Skeletal muscle cell (primary cell): ENCODE measurements at regions not wholly inside any gene's neighbourhood (a gene's known extent, or its start where the extent isn't known, plus 50 kb on each side); places are given as distances from the start of the nearest gene placed in this dataset.

ENCODE experiments used
- DNase-seq: peaks from one replicate; pipeline ENCODE4 v3.0.0-alpha.2; 2010; ENCODE audit warnings: low read depth
- H3K4me3 ChIP-seq: 2 replicates; pipeline ENCODE4 v1.5.1; 2011; ENCODE audit warnings: low read depth, mild to moderate bottlenecking, control low read depth, low read length, moderate library complexity

DNA sequence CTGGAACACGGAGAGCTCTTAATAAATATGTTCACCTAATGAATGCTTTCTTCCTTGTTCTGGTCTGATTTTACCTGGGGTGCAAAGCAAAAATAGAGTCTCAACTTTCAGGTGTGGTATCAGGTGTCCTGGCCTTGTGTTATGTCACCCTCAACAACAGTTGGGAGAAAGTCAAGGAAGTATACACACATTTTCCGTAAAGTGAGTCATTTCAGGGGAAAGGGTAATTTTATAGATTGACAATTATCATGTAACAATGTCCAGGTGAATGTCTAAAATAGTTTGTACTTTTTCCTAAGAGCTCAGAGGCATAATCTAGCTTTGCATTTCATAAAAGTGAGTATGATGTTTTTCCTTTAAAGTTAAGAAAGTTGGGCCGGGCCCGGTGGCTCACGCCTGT lies 287.4 kb downstream of the SKIDA1 start:
- no peak for DNase-seq
- no peak overlapping the region for H3K4me3 ChIP-seq

DNA sequence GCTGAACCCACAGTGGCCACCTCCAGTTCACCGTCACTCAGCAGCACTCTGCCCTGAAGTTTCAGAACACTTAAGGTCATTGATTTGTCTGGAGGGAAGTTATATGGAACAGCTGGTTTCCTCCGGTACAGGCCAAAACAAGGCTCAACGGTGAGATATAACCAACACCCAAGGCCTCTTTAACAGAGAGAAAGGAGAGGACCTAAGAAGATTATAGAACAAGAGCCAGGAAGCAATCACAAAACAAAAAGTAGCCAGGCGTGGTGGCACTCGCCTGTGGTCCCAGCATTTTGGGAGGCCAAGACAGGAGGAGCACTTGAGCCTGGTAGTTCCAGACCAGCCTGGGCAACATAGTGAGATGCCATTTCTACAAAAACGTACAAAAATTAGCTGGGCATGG lies 290.7 kb downstream of the SKIDA1 start:
- DNase-seq: no peak
- H3K4me3 ChIP-seq: no peak overlapping the region

- H3K4me3 ChIP-seq: no peak overlapping the region
- DNase-seq: no peak
These were observed 295.3 kb downstream of the SKIDA1 start for GRCh38 chr10:21230219-21230618.

DNA sequence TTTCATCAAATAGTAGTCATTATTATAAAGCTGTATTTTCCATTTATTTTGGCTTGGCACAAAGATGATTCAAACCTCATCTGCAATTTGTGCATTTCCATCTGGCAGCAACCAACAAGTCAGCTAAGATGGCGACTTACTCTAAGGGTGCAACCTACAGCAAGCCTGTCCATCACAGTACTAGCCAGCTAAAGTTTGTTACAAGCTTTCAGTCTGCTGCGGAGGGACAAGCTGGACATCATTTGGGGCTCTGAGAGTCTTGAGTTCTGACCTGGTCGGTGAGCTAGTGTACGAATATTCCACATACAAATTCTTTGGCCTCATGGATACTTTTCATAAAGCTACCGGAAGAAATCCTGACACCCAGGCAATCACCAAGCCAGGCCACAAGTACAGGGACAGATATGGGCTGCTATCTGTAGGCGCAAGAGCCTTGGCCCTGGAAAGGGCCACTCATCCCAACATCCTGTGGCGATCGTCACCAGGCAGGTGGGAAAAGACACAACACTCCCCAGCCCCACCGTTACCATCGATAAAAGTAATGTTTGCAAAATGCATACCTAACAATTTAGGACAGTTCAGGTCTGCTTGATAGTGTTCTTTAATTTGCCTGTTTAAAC lies 307.6 kb downstream of the SKIDA1 start:
- no peak for DNase-seq
- no peak overlapping the region for H3K4me3 ChIP-seq

- no peak overlapping the region for H3K4me3 ChIP-seq
- no peak for DNase-seq
These were observed 308.4 kb downstream of the SKIDA1 start for GRCh38 chr10:21217107-21217506.

- DNase-seq: no peak
- no peak overlapping the region for H3K4me3 ChIP-seq
These were observed 311.2 kb downstream of the SKIDA1 start for GRCh38 chr10:21214329-21214728.

- DNase-seq: no peak
- H3K4me3 ChIP-seq: no peak overlapping the region
These were observed 312.1 kb downstream of the SKIDA1 start for GRCh38 chr10:21213381-21213780.

DNA sequence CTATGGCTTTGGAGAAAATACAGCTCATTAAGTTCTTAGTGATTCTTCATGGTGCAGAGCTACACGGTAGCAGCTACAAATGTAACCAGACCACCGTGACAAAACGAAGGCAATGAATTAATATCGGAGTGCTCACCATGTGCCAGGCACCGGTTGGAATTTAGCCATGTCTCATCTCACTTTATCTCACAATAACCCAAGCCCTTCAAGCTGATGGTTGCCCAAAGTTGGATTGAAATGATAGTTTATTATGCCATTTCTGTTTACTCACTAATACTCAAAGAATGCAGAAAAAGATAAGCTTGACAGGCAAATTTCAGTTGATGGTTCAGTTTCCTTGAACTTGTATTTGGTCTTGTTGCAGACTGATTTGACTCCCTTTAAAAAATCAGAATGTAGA lies 312.6 kb downstream of the SKIDA1 start:
- DNase-seq: no peak
- no peak overlapping the region for H3K4me3 ChIP-seq

- no peak overlapping the region for H3K4me3 ChIP-seq
- DNase-seq: no peak
These were observed 313.1 kb downstream of the SKIDA1 start for GRCh38 chr10:21212348-21212747.

DNA sequence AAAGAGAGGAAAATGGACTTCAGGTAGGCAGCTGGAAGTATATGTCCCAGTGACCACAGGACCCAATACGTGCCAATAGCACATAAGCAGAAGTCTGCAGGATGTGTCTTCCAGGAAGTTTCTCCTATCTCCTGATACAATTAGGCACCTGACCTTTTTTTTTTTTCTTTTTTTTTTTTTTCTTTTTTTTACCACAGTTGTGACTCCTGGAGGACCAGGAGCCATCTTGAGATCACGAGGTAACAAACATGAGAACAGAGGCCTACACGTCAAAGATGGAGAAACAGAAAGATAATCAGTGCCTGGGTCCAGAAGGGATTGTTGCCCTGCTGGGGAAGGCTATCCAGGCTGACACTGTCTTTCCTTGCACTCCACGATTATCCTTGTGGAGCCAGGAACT lies 312.4 kb upstream of the NEBL start:
- DNase-seq: no peak
- H3K4me3 ChIP-seq: no peak overlapping the region

GRCh38 chr10:21208666-21209316 lies 311.7 kb upstream of the NEBL start:
- no peak overlapping the region for H3K4me3 ChIP-seq
- DNase-seq: no peak

- DNase-seq: no peak
- no peak overlapping the region for H3K4me3 ChIP-seq
These were observed 310.9 kb upstream of the NEBL start for GRCh38 chr10:21207852-21208646.

DNA sequence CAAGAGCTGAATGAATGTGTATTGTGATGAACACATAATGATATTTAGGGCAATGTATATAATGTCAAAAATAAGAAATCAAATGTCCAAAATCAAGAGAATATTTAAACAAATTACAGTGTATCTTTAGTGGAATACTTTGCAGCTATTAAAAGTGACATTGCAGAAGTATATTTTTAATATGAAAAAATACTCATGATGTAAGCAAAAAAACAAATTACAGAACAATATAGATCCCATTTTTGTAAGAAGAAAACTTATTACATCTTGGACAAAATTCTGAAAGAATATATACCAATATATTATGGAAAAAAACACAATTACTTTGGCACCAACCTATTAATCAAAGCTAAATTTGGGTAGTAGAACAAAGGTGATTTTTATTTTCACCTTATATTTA lies 308.2 kb upstream of the NEBL start:
- no peak for DNase-seq
- H3K4me3 ChIP-seq: no peak overlapping the region

GRCh38 chr10:21203473-21204107 lies 306.5 kb upstream of the NEBL start:
- no peak for DNase-seq
- no peak overlapping the region for H3K4me3 ChIP-seq

DNA sequence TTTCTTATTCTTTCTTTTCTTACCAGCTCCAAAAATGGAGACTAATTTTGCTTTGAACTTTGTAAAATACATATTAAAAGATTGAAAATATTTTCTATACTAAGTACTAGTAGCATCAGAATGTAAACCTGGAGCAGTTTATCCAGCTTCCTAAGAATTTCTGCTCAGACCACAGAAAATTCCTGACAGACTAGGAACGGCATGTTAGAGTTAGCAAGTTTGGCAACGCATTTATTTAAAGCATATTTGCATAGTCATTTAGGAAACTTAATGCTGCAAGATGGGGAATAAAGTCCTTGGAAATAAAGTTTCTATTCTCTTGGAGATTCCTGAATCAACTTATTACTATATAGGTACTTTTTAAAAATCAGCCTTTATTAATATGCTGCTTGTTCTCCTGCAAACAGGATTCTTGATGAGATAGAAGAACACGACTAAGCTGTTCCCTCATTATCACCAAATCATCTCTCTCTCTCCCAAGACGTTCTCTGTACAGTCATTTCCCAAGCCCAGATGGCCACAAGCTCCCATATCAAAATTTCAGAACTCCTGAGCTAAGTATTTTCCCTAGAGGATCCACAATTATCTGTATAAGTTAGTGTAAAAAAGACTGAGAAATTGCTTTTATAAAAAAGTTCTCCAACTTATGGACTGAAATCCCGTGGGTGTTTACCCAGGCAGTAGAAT lies 305.8 kb upstream of the NEBL start:
- no peak overlapping the region for H3K4me3 ChIP-seq
- no peak for DNase-seq

GRCh38 chr10:21199501-21199900 lies 302.4 kb upstream of the NEBL start:
- H3K4me3 ChIP-seq: no peak overlapping the region
- DNase-seq: no peak

GRCh38 chr10:21197838-21198237 lies 300.7 kb upstream of the NEBL start:
- DNase-seq: no peak
- no peak overlapping the region for H3K4me3 ChIP-seq

DNA sequence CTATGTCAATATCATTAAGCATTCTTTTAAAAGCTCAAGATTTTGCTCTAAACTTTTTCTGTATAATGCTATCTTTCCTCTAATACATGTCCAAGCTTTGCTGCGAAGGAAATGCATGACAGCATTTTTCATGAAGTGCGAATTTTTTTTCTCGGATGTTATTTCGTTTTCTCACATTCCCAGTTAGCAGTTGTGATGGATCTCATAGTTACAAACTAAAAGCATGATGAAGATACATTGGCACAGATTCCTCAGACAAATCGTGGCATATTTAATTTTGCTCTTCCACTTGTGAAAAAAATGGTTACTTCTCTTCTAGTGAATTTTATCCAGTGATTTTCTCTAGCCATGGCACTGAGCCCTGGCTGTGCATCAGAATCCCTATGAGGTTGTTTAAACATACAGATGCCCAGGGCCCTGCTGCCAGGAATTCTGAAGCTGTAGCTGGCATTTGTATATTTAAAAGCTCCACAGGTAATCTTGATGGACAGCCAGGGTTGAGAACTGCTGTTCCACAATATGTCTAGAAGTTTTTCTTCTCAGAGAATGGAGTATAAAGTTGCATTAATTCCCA lies 299.8 kb upstream of the NEBL start:
- DNase-seq: no peak
- H3K4me3 ChIP-seq: no peak overlapping the region

GRCh38 chr10:21195252-21195651 lies 298.1 kb upstream of the NEBL start:
- H3K4me3 ChIP-seq: no peak overlapping the region
- no peak for DNase-seq
